ENCODE measurements at regions not wholly inside any gene's neighbourhood (a gene's known extent, or its start where the extent isn't known, plus 50 kb on each side); places are given as distances from the start of the nearest gene placed in this dataset.
A peak's percentile ranks its signal among the peaks of the same experiment; 100 is the strongest.

DNA sequence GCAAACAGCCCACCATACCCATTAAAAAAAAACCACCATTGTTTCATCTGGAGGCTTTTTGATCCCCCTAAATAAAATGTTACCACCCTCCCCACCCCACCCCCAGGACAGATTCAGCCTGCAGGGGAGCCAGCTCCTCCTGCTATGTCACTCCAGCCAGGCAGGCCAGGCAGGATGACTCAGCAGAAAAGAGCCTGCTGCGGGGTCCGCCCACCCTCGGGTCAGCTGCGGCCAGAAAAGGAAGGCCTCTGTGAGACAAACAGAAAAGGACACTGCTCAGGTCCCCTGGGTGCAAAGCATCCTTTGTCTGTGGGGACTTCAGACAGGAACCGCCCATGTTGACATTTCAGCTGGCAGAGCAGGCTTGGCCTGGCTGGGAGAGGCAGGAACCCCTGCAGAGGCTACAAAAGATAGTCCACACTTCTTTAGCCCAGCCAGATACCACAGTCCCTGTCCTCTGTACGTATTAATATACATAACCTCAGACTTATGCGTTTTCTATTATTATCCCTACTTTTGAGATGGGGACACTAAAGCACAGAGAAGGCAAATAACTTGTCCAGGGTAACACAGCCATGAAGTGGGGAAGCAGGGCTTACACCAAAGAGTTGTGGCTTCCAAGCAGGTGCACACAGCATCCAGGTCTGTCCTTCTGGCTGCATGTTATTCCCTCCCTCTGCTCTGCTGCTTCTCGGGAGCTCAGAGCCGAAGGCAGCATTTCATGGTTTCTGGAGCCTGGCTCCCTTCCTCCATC is 147.7 kb downstream of the CPEB2 start:
- Histone ChIP-seq H3K4me2 (no peak overlapping the region), H4K20me1 (replicated peaks; ENCODE audit: insufficient read depth) (no peaks in the 10 kb centered on the region), H3K79me2 (replicated peaks; ENCODE audit: insufficient read depth) (no peaks in the 10 kb centered on the region), H3K27me3 (ENCODE audit: insufficient read depth) (no peaks in the 10 kb centered on the region), H3K9me2 (ENCODE audit: insufficient read depth) (peaks cover 21% of the 10 kb centered on the region; the same call in 1 of the 2 replicates), H3K4me3 (no peak overlapping the region), H3K27ac (ENCODE audit: low read depth) (no peak overlapping the region), H3F3A (replicated peaks; ENCODE audit: low read depth) (no peaks in the 10 kb centered on the region), H3K36me3 (ENCODE audit: insufficient read depth) (no peaks in the 10 kb centered on the region), H3K4me1 (ENCODE audit: insufficient read depth) (peaks cover 19% of the 10 kb centered on the region), H2AFZ (peak overlapping the region; percentile 81; the same call in 1 of the 2 replicates)
- TF ChIP-seq EZH2 (IDR thresholded peaks at IDR 0.05; ENCODE audit: low read depth, unreplicated experiment) (no peak), JUNB (IDR thresholded peaks at IDR 0.05; ENCODE audit: unreplicated experiment) (no peak), STAT1 (IDR thresholded peaks at IDR 0.05; ENCODE audit: unreplicated experiment) (no peak), POLR2AphosphoS5 (IDR thresholded peaks at IDR 0.05; ENCODE audit: low read depth) (no peak), ZNF331 (CRISPR knock-in tag; IDR thresholded peaks at IDR 0.05; ENCODE audit: low read depth) (no peak), EZH2phosphoT487 (IDR thresholded peaks at IDR 0.05; ENCODE audit: unreplicated experiment) (no peak), CREB1 (CRISPR knock-in tag; IDR thresholded peaks at IDR 0.05; ENCODE audit: low read depth) (no peak)
- Mint-ChIP-seq H3K27ac (peak overlapping the region; percentile 85), H3K27me3 (ENCODE audit: insufficient read depth, low read depth, poor library complexity) (peaks cover 3% of the 10 kb centered on the region), H3K4me1 (peaks cover 28% of the 10 kb centered on the region), H3K36me3 (ENCODE audit: low read depth) (no peaks in the 10 kb centered on the region; the same call in 2 of the 3 replicates), H3K4me3 (no peak overlapping the region), H3K9me3 (no peaks in the 10 kb centered on the region; the same call in 2 of the 3 replicates)
- DNase-seq (ENCODE audit: low spot score) (peak; percentile 73), ATAC-seq (peak; percentile 94)

DNA sequence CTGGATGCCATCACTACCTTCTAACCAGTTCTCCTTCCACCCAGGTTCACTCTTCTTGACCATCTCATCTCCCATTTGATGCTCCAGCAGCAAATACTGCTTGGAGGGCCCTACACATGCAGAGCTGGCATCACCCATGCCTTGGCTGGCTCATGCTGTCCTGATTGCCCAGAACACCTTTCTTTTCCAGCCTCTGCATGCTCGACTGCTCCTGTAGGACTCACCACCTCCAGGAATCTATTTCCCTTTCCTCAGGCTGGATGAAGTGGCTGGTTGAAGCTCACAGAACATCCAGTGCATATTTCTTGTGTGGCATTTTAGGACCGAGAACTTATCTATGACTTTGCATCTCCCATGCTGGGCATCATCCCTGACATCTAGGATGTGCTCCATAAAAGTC is 148.3 kb downstream of the CPEB2 start:
- Histone ChIP-seq H3K27ac (ENCODE audit: low read depth) (no peak overlapping the region), H3K79me2 (replicated peaks; ENCODE audit: insufficient read depth) (no peaks in the 10 kb centered on the region), H3K4me3 (no peak overlapping the region), H4K20me1 (replicated peaks; ENCODE audit: insufficient read depth) (no peaks in the 10 kb centered on the region), H3K4me1 (ENCODE audit: insufficient read depth) (peaks cover 19% of the 10 kb centered on the region), H3K27me3 (ENCODE audit: insufficient read depth) (no peaks in the 10 kb centered on the region), H3K36me3 (ENCODE audit: insufficient read depth) (no peaks in the 10 kb centered on the region), H3K4me2 (no peak overlapping the region), H3K9me2 (ENCODE audit: insufficient read depth) (peaks cover 21% of the 10 kb centered on the region; the same call in 1 of the 2 replicates), H2AFZ (no peak overlapping the region), H3F3A (replicated peaks; ENCODE audit: low read depth) (no peaks in the 10 kb centered on the region)
- no peak for ATAC-seq
- Mint-ChIP-seq H3K4me3 (no peak overlapping the region), H3K36me3 (ENCODE audit: low read depth) (no peaks in the 10 kb centered on the region; the same call in 2 of the 3 replicates), H3K9me3 (no peaks in the 10 kb centered on the region; the same call in 2 of the 3 replicates), H3K4me1 (peaks cover 27% of the 10 kb centered on the region), H3K27me3 (ENCODE audit: insufficient read depth, low read depth, poor library complexity) (peaks cover 2% of the 10 kb centered on the region), H3K27ac (peak overlapping the region; percentile 9; the same call in 1 of the 2 replicates)
- no peak for TF ChIP-seq EZH2 (IDR thresholded peaks at IDR 0.05; ENCODE audit: low read depth, unreplicated experiment)
- TF ChIP-seq POLR2AphosphoS5 (IDR thresholded peaks at IDR 0.05; ENCODE audit: low read depth): no peak
- TF ChIP-seq, protein P1, sequence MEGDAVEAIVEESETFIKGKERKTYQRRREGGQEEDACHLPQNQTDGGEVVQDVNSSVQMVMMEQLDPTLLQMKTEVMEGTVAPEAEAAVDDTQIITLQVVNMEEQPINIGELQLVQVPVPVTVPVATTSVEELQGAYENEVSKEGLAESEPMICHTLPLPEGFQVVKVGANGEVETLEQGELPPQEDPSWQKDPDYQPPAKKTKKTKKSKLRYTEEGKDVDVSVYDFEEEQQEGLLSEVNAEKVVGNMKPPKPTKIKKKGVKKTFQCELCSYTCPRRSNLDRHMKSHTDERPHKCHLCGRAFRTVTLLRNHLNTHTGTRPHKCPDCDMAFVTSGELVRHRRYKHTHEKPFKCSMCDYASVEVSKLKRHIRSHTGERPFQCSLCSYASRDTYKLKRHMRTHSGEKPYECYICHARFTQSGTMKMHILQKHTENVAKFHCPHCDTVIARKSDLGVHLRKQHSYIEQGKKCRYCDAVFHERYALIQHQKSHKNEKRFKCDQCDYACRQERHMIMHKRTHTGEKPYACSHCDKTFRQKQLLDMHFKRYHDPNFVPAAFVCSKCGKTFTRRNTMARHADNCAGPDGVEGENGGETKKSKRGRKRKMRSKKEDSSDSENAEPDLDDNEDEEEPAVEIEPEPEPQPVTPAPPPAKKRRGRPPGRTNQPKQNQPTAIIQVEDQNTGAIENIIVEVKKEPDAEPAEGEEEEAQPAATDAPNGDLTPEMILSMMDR (conservative IDR thresholded peaks at IDR 0.05; ENCODE audit: low read depth in 2 of 2): no peak
- TF ChIP-seq, protein P2, sequence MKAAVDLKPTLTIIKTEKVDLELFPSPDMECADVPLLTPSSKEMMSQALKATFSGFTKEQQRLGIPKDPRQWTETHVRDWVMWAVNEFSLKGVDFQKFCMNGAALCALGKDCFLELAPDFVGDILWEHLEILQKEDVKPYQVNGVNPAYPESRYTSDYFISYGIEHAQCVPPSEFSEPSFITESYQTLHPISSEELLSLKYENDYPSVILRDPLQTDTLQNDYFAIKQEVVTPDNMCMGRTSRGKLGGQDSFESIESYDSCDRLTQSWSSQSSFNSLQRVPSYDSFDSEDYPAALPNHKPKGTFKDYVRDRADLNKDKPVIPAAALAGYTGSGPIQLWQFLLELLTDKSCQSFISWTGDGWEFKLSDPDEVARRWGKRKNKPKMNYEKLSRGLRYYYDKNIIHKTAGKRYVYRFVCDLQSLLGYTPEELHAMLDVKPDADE (IDR thresholded peaks at IDR 0.05): no peak
- no peak for TF ChIP-seq NANOG (IDR thresholded peaks at IDR 0.05; ENCODE audit: borderline replicate concordance)
- no peak for TF ChIP-seq STAT1 (IDR thresholded peaks at IDR 0.05; ENCODE audit: unreplicated experiment)
- no peak for TF ChIP-seq CREB1 (CRISPR knock-in tag; IDR thresholded peaks at IDR 0.05; ENCODE audit: low read depth)
- TF ChIP-seq ZNF114 (CRISPR knock-in tag; IDR thresholded peaks at IDR 0.05): no peak
- DNase-seq (ENCODE audit: low spot score): no peak
